Stimulated activated CD8-positive, alpha-beta memory T cell treated with anti-CD3 and anti-CD28 coated beads, Interleukin-15, amount 100 ng/mL, for 1 hour (primary cell): ENCODE measurements at regions not wholly inside any gene's neighbourhood (a gene's known extent, or its start where the extent isn't known, plus 50 kb on each side); places are given as distances from the start of the nearest gene placed in this dataset.

ENCODE experiments used
- DNase-seq: peaks from one replicate; pipeline ENCODE4 v3.0.0-alpha.2; 2020; ENCODE audit warnings: low read depth

DNA sequence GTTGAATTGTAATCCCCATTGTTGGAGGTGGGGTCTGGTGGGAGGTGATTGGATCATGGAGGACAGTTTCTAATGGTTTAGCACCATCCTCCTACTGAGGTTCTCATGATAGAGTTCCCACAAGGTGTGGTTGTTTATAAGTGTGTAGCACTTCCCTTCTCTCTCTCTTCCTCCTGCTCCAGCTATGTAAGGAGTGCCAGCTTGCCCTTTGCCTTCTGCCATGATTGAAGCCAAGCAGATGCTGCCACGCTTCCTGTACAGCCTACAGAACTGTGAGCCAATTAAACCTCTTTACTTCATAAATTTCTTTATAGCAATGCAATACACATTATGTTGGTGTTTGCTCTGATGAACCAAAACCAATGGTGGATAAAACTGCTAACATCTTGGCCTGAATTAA, 238.2 kb downstream of the EFNB2 start:
- no peak for DNase-seq

DNA sequence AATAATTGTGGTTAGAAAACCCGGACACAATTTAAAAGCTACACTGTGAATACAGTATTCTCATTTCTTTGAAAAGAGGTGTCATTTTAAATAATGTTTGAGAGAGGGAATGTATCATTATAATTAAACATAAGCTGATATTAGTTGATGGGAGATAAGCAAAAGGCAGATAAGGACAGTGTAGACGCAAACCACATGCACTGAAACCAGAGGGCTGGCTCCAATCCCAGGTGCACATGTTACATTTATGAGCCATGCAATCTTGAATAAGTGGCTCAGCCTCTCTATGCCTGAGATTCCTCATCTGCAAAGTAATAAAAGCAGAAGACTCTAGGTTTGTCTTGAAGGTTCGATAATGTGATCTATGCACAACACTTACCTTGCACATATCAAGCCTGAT, 238.7 kb downstream of the EFNB2 start:
- DNase-seq: no peak

DNA sequence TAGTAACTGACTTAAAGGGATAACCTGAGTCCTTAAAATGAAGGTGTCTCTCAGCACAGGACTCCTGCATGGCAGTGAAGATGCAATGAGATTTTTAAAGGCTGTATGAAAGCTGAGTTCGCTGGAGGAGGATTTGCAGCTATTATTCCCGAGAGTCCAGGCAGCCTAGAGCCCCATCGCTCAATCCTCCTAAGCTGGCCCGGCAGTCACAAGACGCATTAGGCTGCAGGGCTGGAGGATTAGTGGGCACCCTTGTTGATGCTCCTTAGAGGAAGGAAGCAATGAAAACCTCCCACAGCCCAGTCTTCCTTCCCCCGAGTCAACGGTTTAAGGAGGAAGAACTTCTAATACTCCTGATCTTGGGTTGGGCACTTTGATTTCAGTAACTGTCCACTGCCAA, 239.5 kb downstream of the EFNB2 start:
- DNase-seq: no peak

DNA sequence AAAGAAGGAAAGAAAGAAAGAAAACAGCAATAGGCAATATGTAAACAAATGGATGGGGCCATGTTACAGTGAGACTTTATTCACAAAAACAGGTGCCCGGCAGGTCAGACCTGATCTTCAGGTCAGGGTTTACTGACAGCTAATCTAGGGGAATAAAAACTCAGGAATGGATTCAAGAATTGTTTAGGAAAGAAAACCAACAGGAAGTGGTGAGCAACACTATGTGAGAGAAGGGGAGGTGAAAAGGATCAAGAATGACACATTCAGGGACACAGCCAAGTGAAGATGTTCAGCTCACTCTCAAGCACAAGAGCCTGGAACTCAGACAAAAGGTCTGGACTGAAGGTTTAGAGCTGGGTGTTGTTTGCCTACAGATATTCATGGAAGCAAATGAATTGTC, 244.5 kb downstream of the EFNB2 start:
- DNase-seq: no peak

DNA sequence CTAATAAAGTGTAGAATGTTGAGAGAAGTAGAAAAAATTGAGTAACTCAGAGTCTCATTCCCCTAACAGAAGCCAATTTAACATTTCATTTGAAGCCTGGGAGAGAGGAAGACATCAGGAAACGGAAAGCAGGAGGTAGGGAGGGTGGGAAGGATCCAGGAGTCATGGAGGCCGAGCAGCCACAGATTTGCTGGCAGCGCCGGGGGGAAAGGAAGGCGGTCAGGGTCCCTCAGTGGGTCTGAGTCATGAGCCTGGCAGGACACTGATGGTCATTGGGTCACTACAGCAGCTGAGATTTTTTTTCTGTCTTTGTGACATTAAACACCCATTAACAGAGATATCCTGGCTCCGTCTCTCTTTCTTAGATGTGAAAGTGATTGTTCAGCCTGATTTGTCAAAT, 248.1 kb downstream of the EFNB2 start:
- DNase-seq: no peak

DNA sequence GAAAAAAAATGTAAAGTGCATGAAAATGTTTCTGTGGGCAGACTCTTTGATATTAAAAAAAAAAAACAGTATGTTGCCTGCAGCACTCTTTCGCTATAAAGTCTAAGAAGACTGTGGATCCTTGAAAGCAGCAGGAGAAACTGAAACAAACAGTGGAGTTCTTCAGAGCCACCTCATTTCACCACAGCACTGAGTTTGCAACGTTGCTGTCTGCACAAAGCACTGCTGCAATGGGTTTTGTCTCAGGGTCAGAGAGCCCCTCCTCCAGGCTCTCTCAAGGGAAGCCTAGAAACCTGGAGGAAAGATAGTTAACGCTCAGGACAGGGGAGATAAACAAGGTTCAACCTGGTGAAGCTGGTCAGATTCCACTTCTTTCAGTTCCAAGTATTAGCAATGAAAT, 248.7 kb downstream of the EFNB2 start:
- DNase-seq: no peak

DNA sequence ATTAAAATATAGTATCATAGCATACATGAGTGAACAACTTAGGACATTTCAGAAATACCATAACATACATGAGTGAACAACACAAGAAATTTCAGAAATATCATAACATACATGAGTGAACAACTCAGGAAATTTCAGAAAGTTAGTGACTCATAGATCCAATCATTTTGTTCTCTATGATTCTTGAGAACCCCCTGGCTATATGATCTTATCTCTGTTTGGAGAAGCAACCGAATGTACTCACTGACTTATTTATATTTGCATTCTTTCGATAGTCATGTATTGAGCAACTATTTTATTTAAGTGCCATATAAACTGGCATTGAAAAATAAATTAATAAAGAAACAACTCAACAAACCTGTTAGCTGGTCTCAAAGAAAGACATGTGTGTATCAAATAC, 251.1 kb downstream of the EFNB2 start:
- no peak for DNase-seq

DNA sequence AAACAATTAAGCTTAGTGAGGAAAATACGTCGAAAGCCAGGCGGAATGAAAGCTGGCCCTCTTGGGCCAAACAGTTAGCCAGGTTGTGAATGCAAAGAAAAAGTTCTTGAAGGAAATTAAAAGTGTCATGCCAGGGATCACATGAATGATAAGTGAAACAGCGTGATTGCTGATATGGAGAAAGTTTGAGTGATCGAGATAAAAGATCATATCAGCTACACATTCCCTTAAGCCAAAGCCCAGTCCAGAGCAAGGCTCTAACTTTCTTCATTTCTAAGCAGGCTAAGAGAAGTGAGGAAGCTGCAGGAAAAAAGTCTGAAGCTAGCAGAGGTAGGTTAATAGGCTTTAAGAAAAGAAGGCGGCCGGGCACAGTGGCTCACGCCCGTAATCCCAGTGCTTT, 254.0 kb downstream of the EFNB2 start:
- no peak for DNase-seq

DNA sequence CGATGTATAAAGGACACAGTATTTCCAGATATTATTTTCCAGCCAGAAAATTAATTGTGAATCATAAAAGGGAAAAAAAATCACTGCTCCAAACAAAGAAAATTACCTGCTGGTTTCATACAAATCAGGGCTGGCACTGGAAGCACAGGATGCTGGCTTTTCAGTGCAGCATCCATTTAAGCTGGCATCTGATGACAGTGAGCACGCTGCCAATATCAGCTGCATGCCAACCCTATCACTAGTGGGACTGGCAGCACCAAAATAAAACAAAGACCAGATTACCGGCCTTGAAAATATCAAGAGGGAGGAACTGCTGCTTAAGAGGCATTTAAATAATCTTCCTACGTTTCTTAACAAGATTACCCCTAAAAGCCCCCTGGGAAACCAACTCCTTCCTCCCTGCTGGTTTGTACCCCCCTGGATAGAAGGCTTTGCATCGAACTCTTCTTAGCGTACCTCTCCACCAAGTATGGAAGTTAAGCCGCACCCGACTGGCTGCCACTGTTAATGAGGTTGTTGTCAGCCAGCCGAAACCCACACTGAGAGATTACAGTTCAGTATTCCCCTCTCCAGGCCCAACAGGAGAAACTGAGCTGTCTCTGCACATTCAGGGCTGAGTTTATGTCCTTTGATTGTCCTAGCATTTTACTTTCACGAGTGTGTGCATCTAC, 257.8 kb downstream of the EFNB2 start:
- DNase-seq: no peak

DNA sequence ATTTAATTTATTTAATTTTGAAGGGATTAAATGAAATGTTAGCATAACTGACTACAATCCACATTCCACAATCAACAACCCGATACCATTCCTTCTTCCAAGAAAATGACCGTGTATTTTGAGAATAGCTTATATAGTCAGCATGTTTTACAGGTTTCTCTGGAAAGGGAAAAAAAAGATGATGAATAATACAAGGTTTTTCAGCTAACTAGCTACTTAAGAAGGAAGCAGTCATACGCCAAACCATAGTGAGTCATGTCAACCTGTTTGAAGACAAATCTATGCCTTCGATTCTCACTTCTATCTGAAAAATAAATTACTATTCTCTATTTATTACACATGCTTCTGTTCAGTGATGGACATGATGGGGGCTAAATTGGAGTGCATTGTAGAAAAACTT, 258.6 kb downstream of the EFNB2 start:
- no peak for DNase-seq

DNA sequence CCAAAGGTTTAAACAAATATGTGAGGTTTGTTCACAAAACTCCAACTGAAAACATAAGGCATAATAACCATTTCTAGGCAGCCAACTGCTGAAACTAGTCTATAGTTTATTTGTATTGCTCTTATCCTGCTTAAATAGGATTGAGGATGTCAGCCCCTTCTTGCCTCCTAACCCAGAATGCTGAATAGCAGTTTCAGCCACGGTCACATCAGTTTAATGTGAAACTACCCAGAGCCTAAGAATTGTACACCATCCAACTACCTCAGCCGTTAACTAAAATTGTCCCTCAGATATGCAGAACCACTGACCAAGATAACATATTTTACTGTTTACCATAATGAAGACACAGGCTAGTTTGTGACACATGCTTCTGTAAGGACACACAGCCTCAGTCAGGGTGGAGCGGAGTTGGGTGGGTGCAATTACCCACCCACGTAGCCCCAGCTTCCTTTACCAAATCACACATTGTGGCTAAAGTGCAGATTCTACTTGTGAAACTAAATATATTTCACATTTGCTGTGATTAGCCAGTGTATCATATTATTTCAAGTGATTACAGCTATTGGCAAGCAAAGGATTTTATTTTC, 259.9 kb downstream of the EFNB2 start:
- DNase-seq: no peak

DNA sequence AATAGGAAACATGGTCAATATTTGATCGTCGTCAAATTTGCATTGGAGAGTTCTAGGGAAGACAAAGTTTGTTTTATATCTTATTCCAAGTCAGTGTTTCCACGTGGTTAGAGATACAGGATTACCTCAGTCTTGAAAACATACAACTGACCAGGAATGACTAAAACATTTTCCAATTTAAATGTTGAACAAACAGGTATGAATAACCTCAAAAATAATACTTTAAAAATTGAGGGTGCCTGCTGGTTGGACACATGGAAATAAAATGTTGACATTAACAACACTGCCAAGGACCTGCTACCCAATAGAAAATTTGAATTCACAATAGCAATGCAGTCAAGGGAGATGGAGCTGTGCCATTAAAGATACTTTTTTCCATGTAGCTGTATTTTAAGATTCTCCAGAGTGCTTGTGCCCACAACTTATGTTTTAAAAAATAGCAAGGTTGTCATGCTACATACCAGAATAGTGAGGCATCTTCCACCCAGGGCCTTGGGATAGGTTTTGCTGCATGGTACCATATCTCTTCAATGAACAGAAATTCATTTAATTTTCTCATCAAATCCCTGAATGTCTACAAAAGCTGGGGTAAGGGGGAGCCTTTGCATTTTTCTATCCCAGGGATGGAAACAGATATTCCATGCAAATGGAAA, 260.8 kb downstream of the EFNB2 start:
- DNase-seq: no peak

DNA sequence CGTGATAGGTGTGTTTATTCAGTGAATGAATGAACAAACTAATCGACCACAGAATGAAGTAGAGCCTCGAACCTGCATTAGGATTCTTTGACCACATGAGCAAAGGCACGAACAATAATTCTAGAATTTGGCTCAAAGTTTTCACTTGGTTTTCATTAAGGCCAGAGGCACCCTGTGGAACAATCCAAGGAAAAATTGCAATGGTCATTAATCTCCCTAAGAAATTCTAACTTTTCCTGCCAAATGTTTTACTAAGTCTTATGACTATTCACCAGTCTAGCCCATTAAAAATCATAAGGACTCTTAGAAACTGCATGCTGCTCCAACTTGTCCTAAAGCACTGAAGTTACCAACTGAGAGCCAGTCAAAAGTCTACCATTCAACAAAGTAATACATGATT, 271.7 kb downstream of the EFNB2 start:
- DNase-seq: no peak

DNA sequence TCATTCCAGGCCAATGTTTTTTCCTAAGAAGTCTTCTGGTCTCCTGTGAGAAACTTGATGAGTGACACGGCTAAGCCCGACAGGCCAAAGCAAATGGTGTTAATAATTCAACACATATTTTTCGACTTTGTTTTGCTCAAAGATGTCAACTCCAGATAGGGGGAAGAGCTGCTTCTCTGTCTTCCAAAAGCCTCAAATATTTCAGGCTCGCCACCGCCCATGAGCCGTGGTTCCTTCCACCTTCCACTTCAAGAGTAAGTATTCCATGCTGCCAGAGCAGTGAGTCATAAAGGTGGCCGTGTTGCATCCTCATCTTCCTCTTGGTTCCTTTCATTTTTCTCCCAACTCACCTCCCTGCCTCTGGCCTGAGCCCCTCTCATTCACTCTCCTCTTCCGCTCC, 272.6 kb downstream of the EFNB2 start:
- no peak for DNase-seq

DNA sequence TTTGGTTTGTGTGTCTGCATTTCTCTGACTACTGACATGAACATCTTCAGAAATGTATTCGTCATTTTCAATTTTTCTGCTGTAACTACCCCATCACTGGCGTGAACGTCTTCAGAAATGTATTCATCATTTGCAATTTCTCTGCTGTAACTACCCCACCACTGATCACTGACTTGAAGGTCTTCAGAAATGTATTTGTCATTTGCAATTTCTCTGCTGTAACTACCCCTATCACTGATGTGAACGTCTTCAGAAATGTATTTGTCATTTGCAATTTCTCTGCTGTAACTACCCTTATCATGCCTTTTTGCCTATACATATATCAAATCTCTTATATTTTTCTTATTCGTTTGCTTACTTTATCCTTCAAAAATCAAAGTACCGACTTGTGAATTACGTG, 274.0 kb downstream of the EFNB2 start:
- DNase-seq: no peak

DNA sequence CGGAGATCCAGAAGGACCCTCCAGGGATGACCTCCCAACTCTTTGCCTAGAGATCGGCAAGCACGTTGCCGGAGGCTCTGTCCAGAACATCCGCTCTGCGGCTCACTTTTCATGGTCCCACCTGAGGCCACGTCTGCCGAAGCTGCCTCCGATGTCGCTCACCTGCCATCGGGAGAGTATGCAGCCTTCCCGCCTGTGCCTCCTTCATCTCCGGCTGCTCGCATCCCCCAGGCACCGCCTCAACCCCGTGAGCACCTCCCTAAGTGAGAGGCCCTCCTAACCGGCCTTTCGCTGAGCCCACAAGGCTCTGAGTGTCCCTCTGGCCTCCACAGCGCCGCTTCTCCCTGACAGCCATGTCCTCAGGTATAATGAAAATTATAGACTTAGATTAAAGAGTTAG, 275.1 kb downstream of the EFNB2 start:
- DNase-seq: no peak

DNA sequence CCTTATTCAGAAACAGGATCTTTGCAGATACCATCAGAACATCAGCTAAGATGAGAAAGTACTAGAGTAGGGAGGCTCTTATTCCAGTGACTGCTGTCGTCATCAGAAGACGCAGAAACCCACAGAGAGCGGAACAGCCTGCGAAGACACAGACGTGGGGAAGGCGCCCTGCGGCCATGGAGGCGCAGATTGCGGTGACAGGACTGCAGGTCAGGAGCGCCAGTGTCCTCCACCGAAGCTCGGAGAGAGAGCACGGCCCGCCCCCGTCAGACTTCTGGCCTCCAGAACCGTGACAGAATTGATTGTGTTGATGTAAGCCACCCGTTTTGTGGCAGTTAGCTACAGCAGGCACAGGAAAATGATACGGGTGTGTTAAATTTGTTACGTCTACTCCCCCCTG, 275.5 kb downstream of the EFNB2 start:
- DNase-seq: no peak

DNA sequence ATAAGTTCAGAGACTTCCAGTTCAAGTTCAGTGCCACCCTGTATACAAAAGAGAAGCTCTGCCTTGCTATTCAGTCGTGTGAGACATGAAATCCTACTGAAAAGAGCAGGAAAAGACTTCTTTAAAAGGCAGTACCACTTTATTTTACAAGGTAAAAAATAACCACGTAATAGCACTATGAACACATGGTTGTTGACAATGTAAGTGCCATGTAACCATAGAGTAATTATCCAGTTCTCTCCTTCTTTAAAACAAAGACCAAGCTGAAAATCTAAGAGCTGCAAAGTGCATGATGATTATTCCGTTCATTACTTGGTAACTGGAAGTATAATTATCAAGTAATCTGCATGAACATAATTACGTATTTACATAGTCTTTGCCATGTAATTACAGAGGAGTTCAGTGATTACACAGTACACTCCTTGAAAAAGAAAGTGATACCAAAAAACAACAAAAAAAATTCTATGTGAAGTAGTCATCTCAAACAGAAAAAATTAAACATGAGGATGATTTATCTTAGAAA, 288.7 kb downstream of the EFNB2 start:
- no peak for DNase-seq

DNA sequence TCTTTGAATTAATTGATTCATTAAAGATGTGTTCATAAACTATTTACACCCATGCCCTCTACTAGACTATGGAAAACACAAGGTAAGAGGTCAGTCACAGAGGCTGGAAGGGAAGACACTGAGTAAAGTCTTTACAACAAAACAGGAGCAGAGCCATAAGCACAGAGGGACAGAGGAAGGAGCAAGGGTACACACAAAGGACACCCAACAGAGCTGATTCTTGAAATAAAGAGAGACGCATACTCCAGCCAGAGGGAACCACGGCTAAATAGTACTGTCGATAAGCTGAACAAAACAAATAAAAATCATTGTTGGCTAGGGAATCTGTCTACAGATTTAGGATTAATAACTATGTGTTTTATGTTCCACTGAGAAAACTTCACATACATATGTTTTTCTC, 289.2 kb downstream of the EFNB2 start:
- DNase-seq: no peak

DNA sequence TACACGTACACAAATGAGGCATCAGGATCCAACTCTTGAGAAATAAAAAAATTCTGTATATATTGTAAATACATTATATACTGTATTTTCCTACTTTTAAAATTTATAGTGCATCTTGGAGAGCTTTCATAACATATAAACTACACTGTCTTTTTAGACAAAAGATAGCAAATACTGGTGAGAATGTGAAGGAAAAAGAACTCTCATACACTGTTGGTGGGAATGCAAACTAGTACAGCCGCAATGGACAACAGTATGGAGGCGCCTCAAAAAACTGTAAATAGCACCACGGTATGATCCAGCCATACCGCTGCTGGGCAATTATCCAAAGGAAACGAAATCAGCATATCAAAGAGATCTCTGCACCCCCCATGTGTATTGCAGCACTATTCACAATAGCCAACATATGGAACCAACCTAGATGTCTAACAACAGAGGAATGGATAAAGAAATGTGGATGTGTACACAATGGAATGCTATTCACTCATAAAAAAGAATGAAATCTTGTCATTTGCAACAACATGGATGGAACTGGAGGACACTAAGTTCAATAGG, 292.4 kb downstream of the EFNB2 start:
- DNase-seq: no peak

DNA sequence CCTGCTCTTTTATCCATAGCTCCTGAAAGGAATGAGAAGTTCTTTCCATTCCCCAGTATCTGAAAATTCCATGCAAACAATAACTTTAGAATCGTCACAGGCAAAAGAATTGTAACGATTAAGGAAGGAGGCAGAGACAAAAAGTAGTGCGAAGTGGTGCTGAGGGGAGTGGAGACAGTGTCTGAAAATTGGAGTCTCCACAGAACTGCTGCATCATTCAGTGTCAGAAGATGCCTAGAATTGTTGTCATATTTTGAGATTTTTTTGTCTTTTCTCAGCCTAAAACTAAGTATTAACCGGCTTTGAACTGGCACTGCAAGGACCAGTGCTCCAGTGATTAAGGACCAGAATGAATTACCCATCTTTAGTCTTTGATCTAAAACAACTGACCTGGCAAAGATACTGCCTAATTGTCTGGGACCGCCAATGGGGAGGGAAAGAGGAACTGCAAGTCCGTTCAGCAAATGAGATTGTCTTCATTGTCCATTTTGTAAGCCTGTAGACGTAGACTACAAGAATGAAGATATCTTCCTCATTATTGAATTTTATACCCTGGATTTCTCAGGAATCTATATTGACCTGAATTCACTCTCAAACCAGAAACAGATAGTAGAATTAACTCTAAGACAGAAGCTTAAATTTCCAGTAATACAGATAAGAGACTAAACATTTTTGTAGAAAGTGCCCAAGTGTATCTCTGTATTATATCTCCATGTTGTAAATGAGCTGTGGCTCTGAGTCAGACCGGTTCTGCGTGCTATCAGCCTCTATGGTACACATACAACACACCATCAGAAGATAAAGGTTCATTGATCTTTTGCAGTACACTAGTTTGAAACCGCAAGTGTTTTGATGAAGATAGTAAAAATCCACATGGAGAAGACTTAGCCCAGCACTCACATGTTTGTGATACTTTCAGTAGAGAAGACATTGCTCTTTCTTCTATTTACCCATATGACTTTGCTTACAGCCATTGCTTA, 293.2 kb downstream of the EFNB2 start:
- no peak for DNase-seq

DNA sequence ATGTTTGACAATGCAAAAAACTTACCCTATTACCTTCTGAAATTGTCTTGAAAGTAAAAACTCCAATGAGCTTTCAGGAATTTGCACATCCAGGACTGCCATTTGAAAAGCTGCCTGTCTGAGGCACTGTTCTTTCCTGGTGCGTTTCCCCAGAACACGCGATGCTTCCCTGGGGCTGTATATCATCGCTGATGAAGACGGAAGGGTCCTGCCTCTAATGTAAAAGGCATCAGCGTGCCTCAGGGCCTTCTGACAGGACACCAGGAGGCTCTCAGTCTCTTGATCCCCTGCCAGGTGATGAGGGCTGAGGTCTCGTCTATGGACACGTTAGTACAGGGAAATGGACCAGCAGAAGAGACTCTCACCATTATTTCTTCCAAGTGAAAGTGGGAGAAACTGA, 296.8 kb downstream of the EFNB2 start:
- DNase-seq: no peak
